ENCODE measurements at regions not wholly inside any gene's neighbourhood (a gene's known extent, or its start where the extent isn't known, plus 50 kb on each side); places are given as distances from the start of the nearest gene placed in this dataset.

DNA sequence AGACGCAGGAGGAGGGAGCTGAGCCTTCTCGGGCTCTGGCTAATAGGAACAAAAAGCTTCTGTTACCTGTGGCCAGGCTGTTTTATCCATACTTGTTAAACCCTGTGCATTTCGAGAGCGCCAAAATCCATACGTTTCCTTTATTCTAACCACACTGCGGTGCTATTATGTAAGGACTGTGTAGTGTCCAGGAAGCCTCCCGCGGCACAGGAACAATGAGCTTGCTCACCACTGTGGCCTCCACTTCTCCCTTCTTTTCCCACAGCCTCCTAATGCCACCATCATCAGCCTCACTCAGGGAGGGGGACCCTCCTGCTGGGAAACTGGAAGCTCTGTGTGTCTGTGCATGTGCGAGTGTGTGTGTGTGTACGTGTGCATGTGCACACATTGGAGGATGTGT is 268.5 kb downstream of the HAUS1 start:
- no peak for TF ChIP-seq POLR2A (IDR thresholded peaks at IDR 0.05)
- TF ChIP-seq, protein P1, sequence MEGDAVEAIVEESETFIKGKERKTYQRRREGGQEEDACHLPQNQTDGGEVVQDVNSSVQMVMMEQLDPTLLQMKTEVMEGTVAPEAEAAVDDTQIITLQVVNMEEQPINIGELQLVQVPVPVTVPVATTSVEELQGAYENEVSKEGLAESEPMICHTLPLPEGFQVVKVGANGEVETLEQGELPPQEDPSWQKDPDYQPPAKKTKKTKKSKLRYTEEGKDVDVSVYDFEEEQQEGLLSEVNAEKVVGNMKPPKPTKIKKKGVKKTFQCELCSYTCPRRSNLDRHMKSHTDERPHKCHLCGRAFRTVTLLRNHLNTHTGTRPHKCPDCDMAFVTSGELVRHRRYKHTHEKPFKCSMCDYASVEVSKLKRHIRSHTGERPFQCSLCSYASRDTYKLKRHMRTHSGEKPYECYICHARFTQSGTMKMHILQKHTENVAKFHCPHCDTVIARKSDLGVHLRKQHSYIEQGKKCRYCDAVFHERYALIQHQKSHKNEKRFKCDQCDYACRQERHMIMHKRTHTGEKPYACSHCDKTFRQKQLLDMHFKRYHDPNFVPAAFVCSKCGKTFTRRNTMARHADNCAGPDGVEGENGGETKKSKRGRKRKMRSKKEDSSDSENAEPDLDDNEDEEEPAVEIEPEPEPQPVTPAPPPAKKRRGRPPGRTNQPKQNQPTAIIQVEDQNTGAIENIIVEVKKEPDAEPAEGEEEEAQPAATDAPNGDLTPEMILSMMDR (IDR thresholded peaks at IDR 0.05 in 8 of 11, conservative IDR thresholded peaks at IDR 0.05 in 3 of 11) = no peak

Measured in spleen (tissue), 7 donors.